ENCODE measurements at regions not wholly inside any gene's neighbourhood (a gene's known extent, or its start where the extent isn't known, plus 50 kb on each side); places are given as distances from the start of the nearest gene placed in this dataset.
"Not testable (repeated sequence)": the region's sequence is repeated elsewhere in the genome, so short reads cannot be mapped to it uniquely, and the experiment has no call there.

GRCh38 chr13:109934520-109934919 lies 148.1 kb upstream of the IRS2 start:
- not testable (repeated sequence) for DNase-seq

- DNase-seq, result no peak
Measured at GRCh38 chr13:109933476-109933875, 147.1 kb upstream of the IRS2 start.

- no peak for DNase-seq
Measured at GRCh38 chr13:109924376-109924775, 138.0 kb upstream of the IRS2 start.

- no peak for DNase-seq
Measured at GRCh38 chr13:109922518-109922917, 136.1 kb upstream of the IRS2 start.

- no peak for DNase-seq
Measured at GRCh38 chr13:109919715-109920375, 133.5 kb upstream of the IRS2 start.

GRCh38 chr13:109918179-109918711 lies 131.9 kb upstream of the IRS2 start:
- DNase-seq, result no peak

- DNase-seq, result no peak
Measured at GRCh38 chr13:109917422-109917821, 131.0 kb upstream of the IRS2 start.

GRCh38 chr13:109913936-109914510 lies 127.6 kb upstream of the IRS2 start:
- no peak for DNase-seq

GRCh38 chr13:109913186-109913585 lies 126.8 kb upstream of the IRS2 start:
- DNase-seq, result no peak

GRCh38 chr13:109910194-109910593 lies 123.8 kb upstream of the IRS2 start:
- no peak for DNase-seq

GRCh38 chr13:109906976-109907375 lies 120.6 kb upstream of the IRS2 start:
- no peak for DNase-seq

- DNase-seq, result no peak
Measured at GRCh38 chr13:109904218-109904617, 117.8 kb upstream of the IRS2 start.

- no peak for DNase-seq
Measured at GRCh38 chr13:109900741-109901140, 114.4 kb upstream of the IRS2 start.

GRCh38 chr13:109900320-109900719 lies 113.9 kb upstream of the IRS2 start:
- no peak for DNase-seq

- DNase-seq, result no peak
Measured at GRCh38 chr13:109899748-109900147, 113.4 kb upstream of the IRS2 start.

- no peak for DNase-seq
Measured at GRCh38 chr13:109899316-109899715, 112.9 kb upstream of the IRS2 start.

GRCh38 chr13:109897988-109898624 lies 111.7 kb upstream of the IRS2 start:
- DNase-seq, result no peak

GRCh38 chr13:109892101-109892500 lies 105.7 kb upstream of the IRS2 start:
- no peak for DNase-seq

GRCh38 chr13:109885235-109885634 lies 98.9 kb upstream of the IRS2 start:
- no peak for DNase-seq

GRCh38 chr13:109884462-109884861 lies 98.1 kb upstream of the IRS2 start:
- DNase-seq, result no peak

- DNase-seq, result no peak
Measured at GRCh38 chr13:109883181-109884180, 97.1 kb upstream of the IRS2 start.

- DNase-seq, result no peak
Measured at GRCh38 chr13:109881961-109882558, 95.7 kb upstream of the IRS2 start.

- DNase-seq, result no peak
Measured at GRCh38 chr13:109881347-109881725, 95.0 kb upstream of the IRS2 start.

Data from NCI-H1105 (cell line).